ENCODE measurements at regions not wholly inside any gene's neighbourhood (a gene's known extent, or its start where the extent isn't known, plus 50 kb on each side); places are given as distances from the start of the nearest gene placed in this dataset.

GRCh38 chr6:163720460-163721235 is 306.1 kb downstream of the QKI start:
- FAIRE-seq (no peak), DNase-seq (ENCODE audit: insufficient read length, low spot score) (no peak)
- no peak for TF ChIP-seq CTCF (IDR thresholded peaks at IDR 0.05; ENCODE audit: insufficient read depth, missing control alignments)

- TF ChIP-seq CTCF (IDR thresholded peaks at IDR 0.05; ENCODE audit: insufficient read depth, missing control alignments): no peak
- DNase-seq (ENCODE audit: insufficient read length, low spot score): no peak
- FAIRE-seq: no peak
Measured at GRCh38 chr6:163720005-163720404, 305.5 kb downstream of the QKI start.

- no peak for TF ChIP-seq CTCF (IDR thresholded peaks at IDR 0.05; ENCODE audit: insufficient read depth, missing control alignments)
- DNase-seq (ENCODE audit: insufficient read length, low spot score): no peak
- FAIRE-seq: no peak
Measured at GRCh38 chr6:163719028-163719742, 304.7 kb downstream of the QKI start.

- TF ChIP-seq CTCF (IDR thresholded peaks at IDR 0.05; ENCODE audit: insufficient read depth, missing control alignments): no peak
- DNase-seq (ENCODE audit: insufficient read length, low spot score) (no peak), FAIRE-seq (no peak)
Measured at GRCh38 chr6:163718537-163718936, 304.0 kb downstream of the QKI start.

GRCh38 chr6:163717106-163717764 is 302.7 kb downstream of the QKI start:
- no peak for DNase-seq (ENCODE audit: insufficient read length, low spot score)
- FAIRE-seq: no peak
- TF ChIP-seq CTCF (IDR thresholded peaks at IDR 0.05; ENCODE audit: insufficient read depth, missing control alignments): no peak

GRCh38 chr6:163716690-163717089 is 302.2 kb downstream of the QKI start:
- FAIRE-seq (no peak), DNase-seq (ENCODE audit: insufficient read length, low spot score) (no peak)
- TF ChIP-seq CTCF (IDR thresholded peaks at IDR 0.05; ENCODE audit: insufficient read depth, missing control alignments): no peak
